ENCODE measurements at regions not wholly inside any gene's neighbourhood (a gene's known extent, or its start where the extent isn't known, plus 50 kb on each side); places are given as distances from the start of the nearest gene placed in this dataset.

DNA sequence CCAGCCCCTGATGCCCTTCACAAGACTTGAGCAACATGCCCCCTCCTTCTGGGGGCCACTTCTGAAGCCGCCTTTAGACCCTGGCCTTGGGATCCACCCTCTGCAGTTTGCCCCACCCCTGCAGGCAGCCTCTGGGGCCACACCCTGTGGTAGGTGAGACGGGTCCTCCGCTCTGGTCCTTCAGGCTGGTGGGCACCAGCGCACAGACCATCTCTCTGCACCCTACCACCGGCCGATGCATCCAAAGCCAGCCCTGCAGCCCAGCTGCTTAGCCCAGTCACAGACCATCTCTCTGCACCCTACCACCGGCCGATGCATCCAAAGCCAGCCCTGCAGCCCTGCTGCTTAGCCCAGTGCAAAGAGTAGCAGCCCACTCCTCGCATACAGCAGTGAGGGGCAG, 159.3 kb upstream of the ECI2 start:
- no peak for FAIRE-seq
- no peak for DNase-seq (ENCODE audit: insufficient read length, low spot score)
- TF ChIP-seq SPI1 (IDR thresholded peaks at IDR 0.05; ENCODE audit: low read depth, low read length) (no peak), TAF1 (IDR thresholded peaks at IDR 0.05; ENCODE audit: low read depth, low read length) (no peak), POLR2AphosphoS5 (IDR thresholded peaks at IDR 0.05; ENCODE audit: low read depth, low read length) (no peak), POLR2A (IDR thresholded peaks at IDR 0.05; ENCODE audit: low read depth, low read length) (no peak), PAX5 (IDR thresholded peaks at IDR 0.05; ENCODE audit: insufficient read depth, low read length, severe bottlenecking) (no peak), POU2F2 (IDR thresholded peaks at IDR 0.05; ENCODE audit: low read depth, low read length) (no peak)

DNA sequence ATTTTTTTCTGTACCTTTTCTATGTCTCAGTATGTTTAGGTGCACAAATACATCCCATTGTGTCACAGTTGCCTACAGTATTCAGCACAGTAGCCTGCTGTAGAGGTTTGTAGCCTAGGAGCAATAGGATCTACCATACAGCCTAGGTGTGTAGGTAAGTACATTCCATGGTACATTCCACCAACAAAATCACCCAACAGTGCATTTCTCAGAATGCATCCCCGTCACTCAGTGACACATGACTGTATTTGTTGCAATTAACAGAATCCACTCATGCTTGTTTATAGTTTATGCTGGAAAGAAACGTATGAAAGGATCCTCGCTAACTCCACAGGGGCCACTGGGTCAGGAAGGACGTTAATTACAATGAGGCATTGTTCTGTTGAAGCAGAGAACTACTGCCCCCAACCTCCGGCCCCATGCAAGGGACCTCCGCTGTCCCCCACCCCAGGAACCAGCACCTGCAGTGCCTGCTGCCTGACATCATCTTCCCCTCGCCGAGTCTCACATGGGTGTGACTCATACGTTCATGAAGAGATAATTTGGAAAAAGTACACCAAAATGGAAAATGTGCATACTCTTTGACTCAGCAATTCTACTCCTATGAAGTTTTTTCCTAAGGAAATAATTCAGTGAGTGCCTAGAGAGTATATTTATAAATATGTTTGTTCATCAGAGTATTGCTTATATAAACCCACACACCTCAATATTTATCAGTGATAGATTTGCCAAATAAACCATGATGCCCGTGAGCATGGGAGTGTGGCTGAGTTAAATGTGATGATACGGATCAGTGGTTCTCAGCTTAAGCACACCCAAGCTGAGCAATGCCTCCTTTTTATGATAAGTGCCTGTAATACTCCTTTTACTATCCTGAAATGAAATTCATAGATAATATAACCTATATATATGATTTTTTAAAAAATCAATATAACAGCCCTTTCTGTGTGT, 156.4 kb upstream of the ECI2 start:
- TF ChIP-seq POU2F2 (IDR thresholded peaks at IDR 0.05; ENCODE audit: low read depth, low read length) (no peak), POLR2AphosphoS5 (IDR thresholded peaks at IDR 0.05; ENCODE audit: low read depth, low read length) (no peak), POLR2A (IDR thresholded peaks at IDR 0.05; ENCODE audit: low read depth, low read length) (no peak), PAX5 (IDR thresholded peaks at IDR 0.05; ENCODE audit: insufficient read depth, low read length, severe bottlenecking) (no peak), TAF1 (IDR thresholded peaks at IDR 0.05; ENCODE audit: low read depth, low read length) (no peak), SPI1 (IDR thresholded peaks at IDR 0.05; ENCODE audit: low read depth, low read length) (no peak)
- DNase-seq (ENCODE audit: insufficient read length, low spot score) = no peak
- no peak for FAIRE-seq

DNA sequence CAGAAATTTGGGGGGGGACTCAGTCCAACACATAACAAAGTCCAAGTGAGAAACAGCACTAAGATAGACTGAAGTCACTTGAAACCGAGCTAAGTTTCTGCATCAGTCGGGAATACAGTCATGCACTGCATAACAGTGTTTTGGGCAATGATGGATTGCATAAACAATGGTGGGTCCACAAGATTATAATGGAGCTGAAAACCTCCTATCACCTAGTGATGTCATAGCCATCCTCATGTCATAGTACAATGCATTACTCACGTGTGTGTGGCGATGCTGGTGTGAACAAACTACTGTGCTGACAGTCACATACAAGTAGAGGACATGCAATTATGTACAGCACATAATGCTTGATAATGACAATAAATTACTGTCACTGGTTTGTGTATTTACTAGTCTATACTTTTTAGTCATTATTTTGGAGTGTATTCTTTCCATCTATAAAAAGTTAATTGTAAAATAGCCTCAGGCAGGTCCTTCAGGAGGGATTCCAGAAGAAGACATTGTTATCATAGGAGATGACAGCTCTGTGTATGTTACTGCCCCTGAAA, 154.5 kb upstream of the ECI2 start:
- no peak for DNase-seq (ENCODE audit: insufficient read length, low spot score)
- FAIRE-seq = no peak
- TF ChIP-seq PAX5 (IDR thresholded peaks at IDR 0.05; ENCODE audit: insufficient read depth, low read length, severe bottlenecking) (no peak), POLR2A (IDR thresholded peaks at IDR 0.05; ENCODE audit: low read depth, low read length) (no peak), POU2F2 (IDR thresholded peaks at IDR 0.05; ENCODE audit: low read depth, low read length) (no peak), SPI1 (IDR thresholded peaks at IDR 0.05; ENCODE audit: low read depth, low read length) (no peak), TAF1 (IDR thresholded peaks at IDR 0.05; ENCODE audit: low read depth, low read length) (no peak), POLR2AphosphoS5 (IDR thresholded peaks at IDR 0.05; ENCODE audit: low read depth, low read length) (no peak)

DNA sequence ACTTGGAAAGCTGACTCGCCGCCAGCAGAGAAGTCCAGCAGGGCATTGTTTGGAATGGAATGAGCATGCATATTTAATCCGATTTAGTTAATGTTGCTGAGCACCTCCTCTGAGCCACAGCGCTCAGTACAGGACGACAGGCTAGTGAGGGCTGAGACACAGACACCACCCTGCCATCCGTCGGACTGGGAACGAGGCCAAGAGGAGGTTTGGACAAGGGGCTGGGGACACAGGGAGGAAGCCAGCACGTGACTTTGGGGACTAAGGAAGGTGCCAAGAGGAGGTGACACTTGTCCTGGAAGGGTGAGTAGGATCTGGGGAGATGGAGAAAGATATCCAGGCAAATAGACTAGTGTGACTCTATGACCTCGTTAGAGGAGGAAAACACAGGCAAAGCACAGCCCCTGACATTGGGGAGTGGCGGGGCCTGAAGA, 152.5 kb upstream of the ECI2 start:
- no peak for TF ChIP-seq POLR2AphosphoS5 (IDR thresholded peaks at IDR 0.05; ENCODE audit: low read depth, low read length)
- TF ChIP-seq PAX5 (IDR thresholded peaks at IDR 0.05; ENCODE audit: insufficient read depth, low read length, severe bottlenecking) = no peak
- no peak for TF ChIP-seq POLR2A (IDR thresholded peaks at IDR 0.05; ENCODE audit: low read depth, low read length)
- no peak for TF ChIP-seq POU2F2 (IDR thresholded peaks at IDR 0.05; ENCODE audit: low read depth, low read length)
- TF ChIP-seq TAF1 (IDR thresholded peaks at IDR 0.05; ENCODE audit: low read depth, low read length) = no peak
- TF ChIP-seq SPI1 (IDR thresholded peaks at IDR 0.05; ENCODE audit: low read depth, low read length) = no peak
- DNase-seq (ENCODE audit: insufficient read length, low spot score) (no peak), FAIRE-seq (no peak)

DNA sequence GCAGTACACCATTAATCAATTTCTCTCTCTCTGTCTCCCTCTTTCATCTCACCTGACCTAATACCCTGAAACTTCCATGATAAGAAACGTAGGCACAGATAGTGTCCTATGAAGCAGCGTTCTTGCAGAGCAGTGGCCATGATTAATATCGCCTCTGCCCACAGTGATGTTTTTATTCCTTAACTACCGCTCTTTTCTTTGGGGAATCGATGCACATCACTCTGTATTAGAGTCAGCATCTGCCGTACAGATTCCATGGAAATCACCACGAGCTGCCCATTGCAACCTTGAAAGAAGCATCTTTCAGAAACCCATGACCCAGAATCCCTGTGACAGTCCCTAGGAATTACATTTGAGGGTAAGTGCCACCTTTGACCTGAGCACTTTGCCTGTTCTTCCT, 152.0 kb upstream of the ECI2 start:
- TF ChIP-seq TAF1 (IDR thresholded peaks at IDR 0.05; ENCODE audit: low read depth, low read length) = no peak
- TF ChIP-seq POLR2AphosphoS5 (IDR thresholded peaks at IDR 0.05; ENCODE audit: low read depth, low read length) = no peak
- TF ChIP-seq POU2F2 (IDR thresholded peaks at IDR 0.05; ENCODE audit: low read depth, low read length) = no peak
- TF ChIP-seq POLR2A (IDR thresholded peaks at IDR 0.05; ENCODE audit: low read depth, low read length) = no peak
- no peak for FAIRE-seq

DNA sequence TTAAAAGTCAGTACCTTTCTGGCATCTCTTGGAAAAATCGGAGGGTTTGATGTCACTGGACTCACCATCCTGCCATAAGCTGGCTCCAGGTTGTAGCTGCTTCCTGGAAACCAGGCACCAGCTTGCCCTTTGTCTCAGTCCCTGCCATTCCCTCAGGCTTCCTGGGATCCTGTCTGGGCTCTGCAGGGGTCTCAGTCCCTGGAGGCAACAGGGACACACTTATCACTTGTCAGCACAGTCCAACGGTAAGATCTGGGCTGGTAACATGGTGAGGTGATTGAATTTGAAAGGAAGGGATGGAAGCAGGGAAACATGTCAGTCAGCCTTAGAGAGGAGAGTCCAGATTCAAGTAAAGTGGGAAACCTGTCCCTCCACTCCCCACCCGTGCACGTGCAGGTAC, 147.6 kb upstream of the ECI2 start:
- no peak for TF ChIP-seq TAF1 (IDR thresholded peaks at IDR 0.05; ENCODE audit: low read depth, low read length)
- no peak for TF ChIP-seq POLR2A (IDR thresholded peaks at IDR 0.05; ENCODE audit: low read depth, low read length)
- TF ChIP-seq SPI1 (IDR thresholded peaks at IDR 0.05; ENCODE audit: low read depth, low read length) = no peak
- no peak for TF ChIP-seq POU2F2 (IDR thresholded peaks at IDR 0.05; ENCODE audit: low read depth, low read length)
- TF ChIP-seq PAX5 (IDR thresholded peaks at IDR 0.05; ENCODE audit: insufficient read depth, low read length, severe bottlenecking) = no peak
- no peak for TF ChIP-seq POLR2AphosphoS5 (IDR thresholded peaks at IDR 0.05; ENCODE audit: low read depth, low read length)
- no peak for FAIRE-seq

More for the DNA sequence above, 152.0 kb upstream of the ECI2 start:
- no peak for DNase-seq (ENCODE audit: insufficient read length, low spot score)

DNA sequence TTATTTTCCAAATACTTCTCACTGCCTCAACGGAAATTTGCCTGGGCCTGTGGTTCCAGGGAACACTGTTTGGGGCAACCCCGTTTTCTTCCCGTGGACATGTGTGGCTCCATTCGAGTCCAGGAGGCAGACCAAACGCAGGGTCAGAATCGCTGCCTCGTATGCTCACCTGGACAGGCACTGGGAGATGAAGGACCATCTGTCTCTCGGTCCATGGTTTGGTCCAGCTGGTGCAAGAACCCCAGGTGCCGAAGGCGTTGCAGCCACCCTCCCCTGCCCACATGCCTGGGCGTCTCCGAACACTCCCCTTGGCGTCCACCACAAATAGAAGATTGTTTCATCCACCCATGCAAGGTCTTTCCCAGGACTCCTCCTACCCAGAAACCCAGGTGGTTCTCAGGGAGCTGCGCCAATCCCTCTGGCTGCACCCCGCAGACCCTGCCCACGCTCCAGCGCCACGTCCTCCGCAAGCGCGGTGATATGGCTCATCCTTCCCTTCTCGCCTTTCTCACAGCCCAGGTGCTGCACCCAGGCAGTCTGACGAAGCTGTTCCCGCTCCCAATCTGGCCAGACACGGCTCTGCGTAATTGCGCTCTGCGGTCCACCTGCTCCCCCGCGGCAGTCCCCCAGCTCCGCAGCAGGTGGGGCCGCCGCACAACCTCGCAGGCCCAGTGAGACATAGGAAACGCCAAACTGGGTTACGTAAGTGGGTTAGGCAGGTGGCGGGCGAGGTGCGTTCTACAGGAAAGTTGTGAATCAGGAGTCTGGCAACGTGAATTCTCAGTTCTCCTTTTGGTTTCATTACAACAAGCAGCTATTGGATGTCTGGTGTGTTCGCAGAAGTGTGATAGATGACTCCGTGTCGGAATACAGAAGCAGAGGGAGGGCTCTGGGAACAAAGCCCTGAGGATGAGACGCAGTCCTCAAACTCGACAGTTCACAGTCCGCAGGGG, 146.2 kb upstream of the ECI2 start:
- DNase-seq (ENCODE audit: insufficient read length, low spot score) (peak; percentile 64), FAIRE-seq (peak; percentile 80)

More for the DNA sequence above, 147.6 kb upstream of the ECI2 start:
- no peak for DNase-seq (ENCODE audit: insufficient read length, low spot score)

DNA sequence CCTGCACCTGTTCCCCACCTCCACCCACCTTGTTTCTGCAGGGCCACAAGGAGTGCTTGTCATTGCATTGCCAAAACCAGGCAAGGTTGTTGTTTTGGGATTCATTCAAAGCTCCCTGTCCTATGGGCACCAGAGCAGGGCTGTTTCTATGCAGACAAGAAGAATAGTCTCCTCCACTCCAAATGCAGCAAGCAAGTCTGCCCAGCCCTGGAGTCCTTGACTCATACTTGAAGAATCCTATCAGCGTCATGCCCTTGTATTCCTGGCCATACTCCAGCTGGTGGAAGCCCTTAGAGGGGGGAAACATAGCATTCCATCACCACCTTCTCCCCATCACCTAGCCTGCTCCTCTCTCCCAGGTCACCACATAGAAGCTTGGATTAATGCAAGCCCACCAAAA, 145.3 kb upstream of the ECI2 start:
- FAIRE-seq (no peak), DNase-seq (ENCODE audit: insufficient read length, low spot score) (no peak)
- TF ChIP-seq POLR2AphosphoS5 (IDR thresholded peaks at IDR 0.05; ENCODE audit: low read depth, low read length) = no peak
- TF ChIP-seq SPI1 (IDR thresholded peaks at IDR 0.05; ENCODE audit: low read depth, low read length) = no peak
- no peak for TF ChIP-seq POLR2A (IDR thresholded peaks at IDR 0.05; ENCODE audit: low read depth, low read length)
- TF ChIP-seq POU2F2 (IDR thresholded peaks at IDR 0.05; ENCODE audit: low read depth, low read length) = no peak
- TF ChIP-seq PAX5 (IDR thresholded peaks at IDR 0.05; ENCODE audit: insufficient read depth, low read length, severe bottlenecking) = no peak
- TF ChIP-seq TAF1 (IDR thresholded peaks at IDR 0.05; ENCODE audit: low read depth, low read length) = no peak

More for the DNA sequence above, 146.2 kb upstream of the ECI2 start:
- TF ChIP-seq SPI1 (IDR thresholded peaks at IDR 0.05; ENCODE audit: low read depth, low read length) = peak; percentile 92
- no peak for TF ChIP-seq TAF1 (IDR thresholded peaks at IDR 0.05; ENCODE audit: low read depth, low read length)

DNA sequence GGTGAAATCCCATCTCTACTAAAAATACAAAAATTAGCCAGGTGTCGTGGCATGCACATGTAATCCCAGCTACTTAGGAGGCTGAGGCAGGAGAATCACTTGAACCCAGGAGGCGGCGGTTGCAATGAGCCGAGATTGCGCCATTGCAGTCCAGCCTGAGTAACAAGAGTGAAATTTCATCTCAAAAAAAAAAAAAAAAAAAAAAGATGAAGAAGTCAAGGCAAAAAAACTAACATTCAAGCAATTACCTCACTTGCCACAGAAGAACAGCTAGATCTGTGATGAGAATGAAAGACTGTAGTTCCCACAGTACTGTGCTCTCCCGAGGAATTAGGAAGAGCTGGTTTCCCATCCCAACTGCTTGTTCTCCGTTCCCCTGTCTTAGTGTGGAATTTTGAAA, 144.7 kb upstream of the ECI2 start:
- FAIRE-seq (no peak), DNase-seq (ENCODE audit: insufficient read length, low spot score) (no peak)
- TF ChIP-seq POU2F2 (IDR thresholded peaks at IDR 0.05; ENCODE audit: low read depth, low read length) (no peak), POLR2A (IDR thresholded peaks at IDR 0.05; ENCODE audit: low read depth, low read length) (no peak), SPI1 (IDR thresholded peaks at IDR 0.05; ENCODE audit: low read depth, low read length) (no peak), PAX5 (IDR thresholded peaks at IDR 0.05; ENCODE audit: insufficient read depth, low read length, severe bottlenecking) (no peak), TAF1 (IDR thresholded peaks at IDR 0.05; ENCODE audit: low read depth, low read length) (no peak), POLR2AphosphoS5 (IDR thresholded peaks at IDR 0.05; ENCODE audit: low read depth, low read length) (no peak)

Measured in GM12891 (cell line).